ENCODE measurements at regions not wholly inside any gene's neighbourhood (a gene's known extent, or its start where the extent isn't known, plus 50 kb on each side); places are given as distances from the start of the nearest gene placed in this dataset.

- no peak for TF ChIP-seq CTCF (IDR thresholded peaks at IDR 0.05)
- no peak for TF ChIP-seq POLR2A (IDR thresholded peaks at IDR 0.05)
Measured at GRCh38 chr6:11484441-11484840, 53.1 kb upstream of the TMEM170B start.

Measured in lower leg skin (tissue), 3 donors.